LNCAP (cell line): ENCODE measurements at regions not wholly inside any gene's neighbourhood (a gene's known extent, or its start where the extent isn't known, plus 50 kb on each side); places are given as distances from the start of the nearest gene placed in this dataset.

Source experiments
- TF ChIP-seq, protein P1 (sequence below): fragments of 450-650 bp; IDR thresholded peaks from 2 replicates; pipeline ENCODE4 v1.5.1; 2017; ENCODE audit warnings: mild to moderate bottlenecking

DNA sequence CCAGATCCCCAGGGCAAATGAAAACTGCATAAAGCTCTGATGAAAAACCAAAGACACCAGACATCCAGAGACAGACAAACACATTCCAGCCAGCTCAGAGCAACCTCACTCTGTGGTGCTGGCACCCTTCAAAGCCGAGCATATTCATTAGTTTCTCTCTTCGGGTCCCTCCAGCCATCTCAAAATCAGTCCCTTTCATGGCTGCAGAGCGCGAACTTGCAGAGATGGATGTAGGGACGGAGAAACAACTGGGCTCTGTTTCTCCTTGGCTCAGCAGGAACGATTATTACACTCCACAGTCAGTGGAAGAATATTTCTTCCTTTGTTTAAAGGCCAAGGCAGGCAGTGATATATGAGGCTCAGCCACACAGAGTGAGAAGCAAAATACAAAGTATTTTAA is 50.4 kb upstream of the SYN2 start:
- TF ChIP-seq, protein P1, sequence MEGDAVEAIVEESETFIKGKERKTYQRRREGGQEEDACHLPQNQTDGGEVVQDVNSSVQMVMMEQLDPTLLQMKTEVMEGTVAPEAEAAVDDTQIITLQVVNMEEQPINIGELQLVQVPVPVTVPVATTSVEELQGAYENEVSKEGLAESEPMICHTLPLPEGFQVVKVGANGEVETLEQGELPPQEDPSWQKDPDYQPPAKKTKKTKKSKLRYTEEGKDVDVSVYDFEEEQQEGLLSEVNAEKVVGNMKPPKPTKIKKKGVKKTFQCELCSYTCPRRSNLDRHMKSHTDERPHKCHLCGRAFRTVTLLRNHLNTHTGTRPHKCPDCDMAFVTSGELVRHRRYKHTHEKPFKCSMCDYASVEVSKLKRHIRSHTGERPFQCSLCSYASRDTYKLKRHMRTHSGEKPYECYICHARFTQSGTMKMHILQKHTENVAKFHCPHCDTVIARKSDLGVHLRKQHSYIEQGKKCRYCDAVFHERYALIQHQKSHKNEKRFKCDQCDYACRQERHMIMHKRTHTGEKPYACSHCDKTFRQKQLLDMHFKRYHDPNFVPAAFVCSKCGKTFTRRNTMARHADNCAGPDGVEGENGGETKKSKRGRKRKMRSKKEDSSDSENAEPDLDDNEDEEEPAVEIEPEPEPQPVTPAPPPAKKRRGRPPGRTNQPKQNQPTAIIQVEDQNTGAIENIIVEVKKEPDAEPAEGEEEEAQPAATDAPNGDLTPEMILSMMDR, result no peak

DNA sequence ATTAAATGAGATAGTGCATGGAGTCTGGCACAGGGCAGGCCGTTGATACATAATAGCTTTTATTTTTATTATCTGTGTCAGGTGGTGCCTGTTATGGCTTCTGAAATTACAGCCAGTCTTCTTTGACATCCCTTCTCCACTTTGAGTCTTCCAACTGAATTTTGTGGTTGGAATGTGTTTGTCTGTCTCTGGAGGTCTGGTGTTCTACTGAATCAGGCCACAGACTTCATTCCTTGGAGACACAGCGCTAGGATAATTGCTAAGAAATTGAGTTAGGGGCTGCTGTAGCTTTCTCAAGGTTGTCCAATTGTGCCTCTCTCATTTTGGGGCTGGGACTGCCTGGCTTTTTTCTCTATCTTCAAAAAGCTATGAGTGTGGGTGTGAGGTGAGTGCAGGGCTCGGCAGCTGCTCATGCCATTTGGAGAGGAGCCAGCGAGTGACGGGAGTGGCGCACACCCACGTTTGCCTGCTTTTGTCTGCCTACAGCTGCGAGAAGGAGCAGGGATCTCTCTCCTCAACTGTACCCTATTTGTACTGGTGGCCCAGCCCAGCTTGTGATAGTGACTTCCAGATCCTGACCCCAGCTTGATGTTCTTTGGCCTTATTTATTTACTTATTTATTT is 49.8 kb upstream of the SYN2 start:
- TF ChIP-seq, protein P1, result no peak
